ENCODE measurements at regions not wholly inside any gene's neighbourhood (a gene's known extent, or its start where the extent isn't known, plus 50 kb on each side); places are given as distances from the start of the nearest gene placed in this dataset.
"Not testable (repeated sequence)": the region's sequence is repeated elsewhere in the genome, so short reads cannot be mapped to it uniquely, and the experiment has no call there.

DNA sequence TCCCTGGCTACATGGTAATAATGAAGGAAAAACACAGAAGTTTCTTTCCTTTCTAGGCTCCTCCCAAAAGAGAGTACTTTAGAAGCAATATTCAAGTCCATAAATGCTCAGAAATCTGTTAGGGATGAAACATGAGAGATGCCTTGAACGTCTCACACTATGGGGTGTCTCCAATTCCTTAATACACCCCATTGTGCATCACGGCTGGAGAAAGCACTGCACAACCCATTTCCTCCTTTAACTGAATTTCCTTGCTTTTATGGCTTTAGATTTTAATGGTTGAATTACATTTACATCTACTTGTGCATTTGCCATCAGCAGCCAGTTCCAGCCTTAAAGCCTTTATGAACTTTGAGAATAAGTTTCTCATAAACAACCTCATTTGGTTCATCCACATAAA is 498.9 kb upstream of the PTBP2 start:
- DNase-seq, result no peak

DNA sequence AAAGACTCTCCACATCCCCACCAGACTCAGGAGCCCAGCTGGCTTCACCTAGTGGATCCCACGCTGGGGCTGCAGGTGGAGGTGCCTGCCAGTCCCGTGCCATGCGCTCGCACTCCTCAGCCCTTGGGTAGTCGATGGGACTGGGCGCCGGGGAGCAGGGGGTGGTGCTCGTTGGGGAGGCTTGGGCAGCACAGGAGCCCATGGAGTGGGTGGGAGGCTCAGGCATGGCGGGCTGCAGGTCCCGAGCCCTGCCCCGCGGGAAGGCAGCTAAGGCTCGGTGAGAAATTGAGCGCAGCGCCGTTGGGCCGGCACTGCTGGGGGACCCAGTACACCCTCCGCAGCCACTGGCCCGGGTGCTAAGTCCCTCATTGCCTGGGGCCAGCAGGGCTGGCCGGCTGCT is 497.4 kb upstream of the PTBP2 start:
- not testable (repeated sequence) for DNase-seq

DNA sequence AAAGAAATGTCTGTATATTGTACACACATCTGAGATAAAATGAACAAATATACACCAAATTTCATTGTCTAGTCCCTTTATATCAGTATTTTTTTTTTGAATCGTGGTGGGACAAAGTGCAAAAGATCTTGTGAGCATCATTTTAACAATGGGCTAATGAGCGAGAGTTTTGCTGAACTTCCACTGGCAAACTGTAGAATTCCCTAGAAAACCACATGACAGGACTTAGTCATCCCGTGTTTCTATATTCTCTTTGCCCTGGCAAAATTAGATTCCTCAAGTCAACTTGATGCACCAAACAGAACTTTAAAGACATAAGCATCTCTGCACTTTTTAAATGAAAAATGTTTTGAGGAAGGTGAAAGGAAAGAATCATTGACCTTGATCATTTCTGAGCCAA is 488.2 kb upstream of the PTBP2 start:
- DNase-seq, result no peak

DNA sequence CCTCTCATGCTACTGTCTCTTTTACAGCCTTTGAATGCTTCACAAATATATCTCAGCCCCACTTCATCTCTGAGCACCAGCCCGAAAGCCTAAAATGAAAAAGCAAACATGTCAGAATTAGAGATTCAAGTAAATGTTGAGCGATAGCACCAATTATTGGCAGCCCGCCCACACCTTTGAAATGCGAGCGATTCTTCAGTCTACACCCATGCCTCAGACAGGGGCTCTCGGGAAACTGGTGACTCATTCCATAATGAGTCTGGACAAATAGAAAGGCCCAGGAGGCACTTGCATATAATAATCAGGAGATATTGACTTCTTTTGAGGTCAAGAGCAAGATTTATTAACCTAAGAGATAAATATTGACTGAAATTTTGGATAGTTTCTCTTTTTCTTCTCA is 487.3 kb upstream of the PTBP2 start:
- DNase-seq, result no peak

DNA sequence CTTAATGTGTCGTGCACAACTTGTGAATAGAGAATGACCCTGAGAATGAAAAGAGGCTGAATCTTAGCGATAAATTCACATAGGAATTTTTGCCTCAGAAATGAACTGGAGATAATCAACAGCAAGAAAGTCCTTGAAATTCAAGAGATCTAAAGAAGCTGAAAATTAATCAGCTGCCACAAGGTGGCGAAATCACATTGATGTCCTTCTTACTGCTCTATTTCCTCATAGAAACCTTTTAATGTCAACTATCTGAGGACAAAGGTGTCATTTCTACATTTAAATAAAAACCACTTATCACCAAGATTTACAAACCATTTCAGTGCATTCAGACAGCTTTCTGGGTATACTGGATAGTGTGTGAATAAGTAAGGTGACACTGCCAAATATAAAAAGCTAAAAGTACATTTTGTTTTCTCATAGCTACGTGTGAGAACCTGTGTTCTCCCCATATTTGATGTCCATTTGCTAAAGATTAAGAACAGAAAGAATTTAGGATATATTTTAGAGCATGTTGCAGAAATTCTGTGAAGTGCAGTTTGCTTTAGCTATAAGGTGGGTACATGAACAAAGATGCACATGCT is 485.3 kb upstream of the PTBP2 start:
- peak; percentile 44 to 49 for DNase-seq

DNA sequence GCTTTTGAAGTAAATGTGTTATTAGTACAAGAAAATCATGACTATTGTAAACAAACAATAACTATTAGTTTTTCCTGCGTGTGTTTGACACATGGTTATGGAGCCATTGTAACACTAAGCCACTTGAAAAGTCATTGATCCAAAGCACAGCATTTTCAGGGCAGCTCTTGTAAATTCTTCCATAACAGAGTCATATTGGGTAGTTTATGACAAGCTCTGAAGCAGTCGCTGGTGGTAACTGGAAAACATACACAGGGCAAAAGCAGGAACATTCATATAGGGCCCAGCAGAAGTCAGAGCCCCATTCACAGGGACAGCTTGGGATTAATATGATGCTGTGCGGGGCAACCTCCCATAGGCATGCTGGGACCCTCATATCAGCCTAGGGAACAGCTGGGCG is 483.2 kb upstream of the PTBP2 start:
- DNase-seq, result no peak

DNA sequence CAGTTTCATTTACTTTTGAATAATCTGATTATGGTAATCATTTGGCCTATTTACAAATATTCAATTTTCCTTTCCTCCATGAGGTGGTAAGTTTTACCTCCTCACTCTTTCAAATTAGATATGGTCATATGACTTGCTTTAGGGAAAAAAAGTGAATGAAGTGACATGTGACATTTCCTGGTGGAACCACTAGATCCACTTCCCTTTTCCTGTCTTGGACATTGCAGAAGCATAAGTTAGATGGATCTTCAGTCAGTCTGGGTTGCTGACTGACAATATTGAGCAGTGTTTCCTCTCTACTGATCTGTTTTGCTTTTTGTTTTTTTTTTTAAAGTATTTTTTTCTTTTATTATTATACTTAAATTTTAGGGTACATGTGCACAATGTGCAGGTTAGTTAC is 481.1 kb upstream of the PTBP2 start:
- peak in 1 of 2 experiments; percentile 12 for DNase-seq

DNA sequence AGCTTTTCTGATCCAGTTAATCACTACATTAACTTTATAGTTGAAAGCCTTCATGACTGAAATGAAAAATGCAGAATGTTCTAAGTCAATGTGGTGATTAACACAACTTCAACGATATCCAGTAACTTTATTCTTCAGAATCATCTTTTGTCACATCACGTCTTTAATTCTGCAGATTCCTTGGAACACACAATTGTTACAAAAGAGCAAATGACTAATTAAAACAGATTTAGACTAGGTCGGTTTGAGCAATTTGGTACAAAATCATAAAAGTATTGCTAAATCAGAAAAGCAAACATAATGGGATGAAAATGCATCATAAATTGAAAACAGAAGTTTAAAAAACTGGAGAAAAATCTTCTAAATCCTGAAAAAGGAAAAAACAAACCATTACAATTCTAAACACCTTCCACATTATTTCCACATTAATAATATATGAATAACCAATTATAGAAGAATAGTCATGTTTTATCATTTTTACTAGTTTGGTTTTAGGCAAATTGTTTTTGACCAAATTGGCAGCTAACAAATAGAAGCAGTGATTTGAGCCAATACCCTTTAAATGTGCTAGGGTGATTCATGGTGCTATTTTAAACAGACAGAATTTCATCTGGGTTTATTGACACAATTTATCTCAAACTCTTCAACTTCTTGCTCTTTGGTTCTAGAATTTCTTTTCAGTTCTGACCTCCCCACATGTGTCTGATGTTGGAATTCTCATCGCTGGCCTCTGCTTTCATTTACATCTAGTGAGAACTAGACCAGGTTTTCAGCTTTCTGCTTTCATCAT is 468.1 kb upstream of the PTBP2 start:
- no peak for DNase-seq

DNA sequence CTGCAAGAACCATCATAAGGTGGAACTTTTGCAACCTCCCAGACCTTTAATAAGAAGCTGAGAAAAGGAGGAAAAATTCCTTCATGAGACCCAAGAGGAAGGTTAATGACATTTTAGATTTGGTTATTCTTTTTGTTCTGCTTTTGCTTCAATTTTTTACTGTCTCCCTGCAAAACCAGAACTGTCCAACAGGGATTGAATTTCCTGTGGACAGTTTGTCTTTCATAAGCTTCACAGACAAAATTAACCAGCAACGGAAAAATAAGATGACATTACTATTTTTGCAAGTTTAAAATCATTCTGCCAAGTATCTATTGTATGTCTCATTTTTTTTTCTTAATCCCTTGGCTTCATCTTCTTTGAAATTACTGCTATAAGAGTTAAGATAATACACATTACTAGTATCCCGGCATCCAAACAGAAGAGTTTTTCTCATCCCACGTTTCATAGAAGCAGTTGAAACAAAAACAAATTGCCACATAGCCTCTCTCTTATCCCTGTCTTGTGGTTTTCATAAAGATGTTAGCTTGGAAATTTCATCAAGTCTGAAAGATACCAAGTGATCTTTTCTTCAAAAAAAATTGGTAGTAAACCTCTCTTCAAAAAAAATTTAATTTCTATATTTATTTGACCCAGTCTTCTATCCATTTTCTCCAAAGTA is 465.3 kb upstream of the PTBP2 start:
- no peak for DNase-seq

GRCh38 chr1:96259399-96259798 is 462.2 kb upstream of the PTBP2 start:
- DNase-seq, result no peak

GRCh38 chr1:96281491-96281890 is 440.1 kb upstream of the PTBP2 start:
- no peak for DNase-seq

- no peak for DNase-seq
Measured at GRCh38 chr1:96290033-96290432, 431.6 kb upstream of the PTBP2 start.

- no peak for DNase-seq
Measured at GRCh38 chr1:96290801-96291200, 430.8 kb upstream of the PTBP2 start.

DNA sequence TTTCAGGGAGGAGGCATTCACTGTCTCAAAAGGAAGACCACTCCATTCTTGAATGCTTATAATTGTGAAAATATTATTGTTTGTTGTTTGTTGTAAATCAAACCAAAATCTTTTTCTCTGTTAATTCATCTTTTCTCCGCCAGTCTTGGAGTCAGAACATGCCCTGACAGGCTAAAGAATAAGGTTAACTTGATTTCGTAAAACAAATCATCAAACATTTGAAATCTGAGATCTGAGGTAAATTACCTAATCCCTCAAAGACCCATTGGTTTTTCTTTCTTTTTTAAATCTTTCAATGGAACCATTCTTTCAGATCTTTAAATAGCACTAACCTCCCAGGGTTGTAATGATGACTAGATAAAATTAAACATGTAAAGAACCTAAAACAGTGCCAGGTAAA is 430.1 kb upstream of the PTBP2 start:
- DNase-seq, result no peak

GRCh38 chr1:96292141-96292540 is 429.4 kb upstream of the PTBP2 start:
- DNase-seq, result no peak

DNA sequence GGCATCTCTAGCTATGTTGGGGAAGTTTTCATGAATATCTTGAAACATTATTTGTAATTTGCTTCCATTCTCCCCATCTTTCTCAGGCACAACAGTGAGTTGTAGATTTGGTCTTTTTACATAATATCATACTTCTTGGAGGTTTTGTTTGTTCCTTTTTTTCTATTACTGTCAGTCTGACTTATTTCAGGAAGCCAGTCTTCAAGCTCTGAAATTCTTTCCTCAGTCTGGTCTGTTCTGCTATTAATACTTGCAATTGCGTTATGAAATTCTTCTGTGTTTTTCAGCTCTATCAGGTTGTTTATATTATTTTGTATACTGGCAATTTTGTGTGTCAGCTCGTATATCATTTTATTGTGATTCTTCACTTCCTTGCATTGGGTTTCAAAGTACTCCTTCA is 424.6 kb upstream of the PTBP2 start:
- peak in 1 of 2 experiments; percentile 17 for DNase-seq

- DNase-seq, result no peak
Measured at GRCh38 chr1:96306809-96307560, 414.6 kb upstream of the PTBP2 start.

- peak; percentile 53 to 57 for DNase-seq
Measured at GRCh38 chr1:96308314-96308713, 413.3 kb upstream of the PTBP2 start.

- peak; percentile 68 to 81 for DNase-seq
Measured at GRCh38 chr1:96309783-96310182, 411.8 kb upstream of the PTBP2 start.

DNA sequence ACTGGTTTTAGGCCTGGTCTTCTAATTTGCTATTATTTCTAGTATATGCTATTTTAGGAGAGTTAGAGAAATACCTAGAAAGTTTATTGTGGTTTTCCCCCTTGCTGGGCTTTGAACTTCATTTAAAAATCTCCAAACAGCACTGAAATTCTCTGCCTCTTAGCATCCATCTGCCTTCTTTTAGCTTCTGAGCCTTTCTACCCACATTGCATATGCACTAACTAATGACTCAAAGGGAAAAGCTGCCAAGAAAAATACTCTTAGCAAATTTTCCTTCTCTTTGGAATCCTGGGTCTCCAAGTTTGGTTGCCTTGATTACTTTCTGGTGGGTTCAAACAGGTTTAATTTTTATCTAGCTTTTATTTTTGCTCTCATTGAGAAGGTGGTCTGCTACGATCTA is 408.4 kb upstream of the PTBP2 start:
- DNase-seq, result no peak

- DNase-seq, result no peak
Measured at GRCh38 chr1:96329121-96329520, 392.5 kb upstream of the PTBP2 start.

GRCh38 chr1:96331596-96331995 is 390.0 kb upstream of the PTBP2 start:
- DNase-seq, result no peak

DNA sequence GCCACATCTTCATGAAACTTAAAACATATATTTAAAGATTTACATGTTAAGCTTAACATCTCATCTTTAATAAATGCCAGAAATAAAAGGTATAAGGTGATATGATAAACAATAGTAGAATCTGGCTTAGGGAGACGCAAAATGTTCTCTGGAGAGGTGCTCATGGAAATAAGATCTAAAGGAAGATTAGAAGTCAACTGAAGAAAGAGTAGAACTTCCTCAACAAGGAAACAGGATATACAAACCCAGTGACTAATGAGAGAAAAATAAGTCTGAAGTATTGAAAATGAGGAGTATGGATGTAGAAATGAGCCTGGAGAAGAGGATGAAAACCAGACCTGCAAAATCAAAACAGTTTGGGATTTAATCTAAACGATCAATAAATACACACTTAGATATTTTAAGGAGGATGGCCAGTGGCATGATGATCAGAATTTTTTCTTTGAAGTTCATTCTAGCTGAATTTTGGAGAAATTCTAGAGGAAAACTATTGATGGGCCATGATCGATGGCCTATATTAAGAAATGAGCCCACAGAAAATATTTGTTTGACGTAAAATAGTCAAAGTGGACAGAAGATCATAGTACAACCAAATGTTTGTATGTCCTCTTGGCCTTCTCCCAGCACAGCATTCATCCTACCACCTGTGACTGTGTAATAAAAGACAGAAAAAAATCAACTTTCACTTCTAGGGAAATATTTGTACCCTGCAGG is 387.9 kb upstream of the PTBP2 start:
- no peak for DNase-seq
